Endodermal cell (in vitro differentiated cells): ENCODE measurements at regions not wholly inside any gene's neighbourhood (a gene's known extent, or its start where the extent isn't known, plus 50 kb on each side); places are given as distances from the start of the nearest gene placed in this dataset.
"Not testable (repeated sequence)": the region's sequence is repeated elsewhere in the genome, so short reads cannot be mapped to it uniquely, and the experiment has no call there.

Experiments used
- DNase-seq: peaks from one replicate; pipeline ENCODE4 v3.0.0-alpha.2; 2017
- H3K27ac ChIP-seq: 2 replicates; pipeline ENCODE4 v1.5.1; 2013; ENCODE audit warnings: mild to moderate bottlenecking, low read depth, low read length, moderate library complexity
- H3K27me3 ChIP-seq: 2 replicates; pipeline ENCODE4 v1.6.1; 2013; ENCODE audit warnings: mild to moderate bottlenecking, low read length, moderate library complexity; ENCODE audit not compliant: insufficient read depth, control insufficient read depth, poor library complexity, severe bottlenecking
- H3K36me3 ChIP-seq: 2 replicates; pipeline ENCODE4 v1.7.0; 2013; ENCODE audit warnings: mild to moderate bottlenecking, low read length, moderate library complexity; ENCODE audit not compliant: control insufficient read depth, insufficient read depth
- H3K4me1 ChIP-seq: one replicate; pipeline ENCODE4 v1.7.0; 2013; ENCODE audit warnings: low read length; ENCODE audit not compliant: control insufficient read depth, insufficient read depth
- H3K4me3 ChIP-seq: 2 replicates; pipeline ENCODE4 v1.5.1; 2013; ENCODE audit warnings: mild to moderate bottlenecking, low read length, moderate library complexity
- H3K9ac ChIP-seq: 2 replicates; pipeline ENCODE4 v1.6.1; 2013; ENCODE audit warnings: mild to moderate bottlenecking, low read length, moderate library complexity; ENCODE audit not compliant: poor library complexity, severe bottlenecking; ENCODE audit errors: extremely low read depth
- H3K9me3 ChIP-seq: 2 replicates; pipeline ENCODE4 v1.6.1; 2013; ENCODE audit warnings: mild to moderate bottlenecking, low read length, moderate library complexity; ENCODE audit not compliant: control insufficient read depth
- H3K27ac Mint-ChIP-seq: 2 replicates; pipeline ENCODE4 v1.8.0; 2020; ENCODE audit warnings: mixed read lengths
- H3K27me3 Mint-ChIP-seq: 2 replicates; pipeline ENCODE4 v1.8.0; 2021; ENCODE audit warnings: mild to moderate bottlenecking, mixed read lengths; ENCODE audit not compliant: insufficient read depth
- H3K36me3 Mint-ChIP-seq: 2 replicates; pipeline ENCODE4 v1.8.0; 2020; ENCODE audit warnings: low read depth, mixed read lengths
- H3K4me1 Mint-ChIP-seq: 2 replicates; pipeline ENCODE4 v1.8.0; 2020; ENCODE audit warnings: mixed read lengths
- H3K4me3 Mint-ChIP-seq: 2 replicates; pipeline ENCODE4 v1.8.0; 2020; ENCODE audit warnings: mild to moderate bottlenecking, moderate library complexity, mixed read lengths
- H3K9me3 Mint-ChIP-seq: 2 replicates; pipeline ENCODE4 v1.8.0; 2020; ENCODE audit warnings: mild to moderate bottlenecking, mixed read lengths
- WGBS, 2 experiments: methylation state at CpG; one replicate each; pipeline versions ENCODE4 v1.1.5 to v1.1.7; 2013; ENCODE audit warnings: missing lambda C conversion rate in 2 of 2, mixed read lengths in 1 of 2; ENCODE audit not compliant: insufficient coverage in 1 of 2, insufficient read length in 1 of 2; 5-methylcytosine and 5-hydroxymethylcytosine counted together
- TF ChIP-seq, protein P1 (sequence below): fragments of 200-600 bp; sonication (generic); conservative IDR thresholded peaks from 2 replicates; pipeline ENCODE4 v1.5.0; 2021; ENCODE audit warnings: antibody characterized with exemption, mild to moderate bottlenecking

DNA sequence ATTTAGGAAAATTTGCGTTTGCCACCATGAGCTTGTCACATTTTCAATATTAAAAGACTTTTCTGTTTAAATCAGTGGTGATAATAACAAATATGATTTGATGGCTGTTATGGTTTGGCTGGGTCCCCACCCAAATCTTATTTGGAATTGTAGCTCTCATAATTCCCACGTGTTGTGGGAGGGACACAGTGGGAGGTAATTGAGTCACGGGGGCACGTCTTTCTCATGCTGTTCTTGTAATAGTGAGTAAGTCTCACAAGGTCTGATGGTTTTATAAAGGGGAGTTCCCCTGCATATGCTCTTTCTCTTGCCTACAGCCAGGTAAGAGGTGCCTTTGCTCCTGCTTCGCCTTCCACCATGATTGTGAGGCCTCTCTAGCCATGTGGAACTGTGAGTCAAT is 83.4 kb upstream of the RGPD4 start:
- TF ChIP-seq, protein P1, sequence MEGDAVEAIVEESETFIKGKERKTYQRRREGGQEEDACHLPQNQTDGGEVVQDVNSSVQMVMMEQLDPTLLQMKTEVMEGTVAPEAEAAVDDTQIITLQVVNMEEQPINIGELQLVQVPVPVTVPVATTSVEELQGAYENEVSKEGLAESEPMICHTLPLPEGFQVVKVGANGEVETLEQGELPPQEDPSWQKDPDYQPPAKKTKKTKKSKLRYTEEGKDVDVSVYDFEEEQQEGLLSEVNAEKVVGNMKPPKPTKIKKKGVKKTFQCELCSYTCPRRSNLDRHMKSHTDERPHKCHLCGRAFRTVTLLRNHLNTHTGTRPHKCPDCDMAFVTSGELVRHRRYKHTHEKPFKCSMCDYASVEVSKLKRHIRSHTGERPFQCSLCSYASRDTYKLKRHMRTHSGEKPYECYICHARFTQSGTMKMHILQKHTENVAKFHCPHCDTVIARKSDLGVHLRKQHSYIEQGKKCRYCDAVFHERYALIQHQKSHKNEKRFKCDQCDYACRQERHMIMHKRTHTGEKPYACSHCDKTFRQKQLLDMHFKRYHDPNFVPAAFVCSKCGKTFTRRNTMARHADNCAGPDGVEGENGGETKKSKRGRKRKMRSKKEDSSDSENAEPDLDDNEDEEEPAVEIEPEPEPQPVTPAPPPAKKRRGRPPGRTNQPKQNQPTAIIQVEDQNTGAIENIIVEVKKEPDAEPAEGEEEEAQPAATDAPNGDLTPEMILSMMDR, result no peak
- peaks cover 4% of the 10 kb centered on the region for H3K9me3 Mint-ChIP-seq
- H3K27me3 ChIP-seq, result no peaks in the 10 kb centered on the region

DNA sequence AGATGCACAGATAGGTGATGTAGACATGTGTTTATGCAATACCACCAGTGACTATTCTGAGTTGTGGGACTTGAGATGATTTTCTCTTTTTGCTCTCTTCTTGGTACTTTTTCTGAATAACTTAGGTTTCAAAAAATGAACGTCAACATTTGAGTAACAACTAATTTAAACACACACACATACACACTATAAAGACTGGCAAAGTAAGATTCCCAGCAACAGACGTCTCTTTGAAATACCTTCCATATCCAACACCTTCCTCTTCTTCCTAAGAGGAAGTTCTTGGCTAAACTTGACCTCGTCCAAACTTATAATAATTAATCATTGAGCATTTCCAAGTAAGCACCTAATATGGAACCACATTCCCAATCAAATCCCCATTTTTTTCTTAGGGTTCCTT is 81.6 kb upstream of the RGPD4 start:
- Mint-ChIP-seq H3K4me3 (no peak overlapping the region), H3K9me3 (peaks cover 4% of the 10 kb centered on the region), H3K27ac (no peak overlapping the region), H3K36me3 (peaks cover 2% of the 10 kb centered on the region), H3K27me3 (no peaks in the 10 kb centered on the region), H3K4me1 (peaks cover 10% of the 10 kb centered on the region)
- Histone ChIP-seq H3K4me3 (no peak overlapping the region), H3K4me1 (peaks cover 1% of the 10 kb centered on the region), H3K36me3 (no peaks in the 10 kb centered on the region), H3K27ac (no peak overlapping the region), H3K9ac (no peak overlapping the region), H3K9me3 (no peaks in the 10 kb centered on the region), H3K27me3 (no peaks in the 10 kb centered on the region)
- 89 to 95% methylated on average over 2 to 3 of the region's 3 CpGs for WGBS, 2 experiments
- TF ChIP-seq, protein P1, result no peak
- DNase-seq, result no peak

More for the DNA sequence above, 83.4 kb upstream of the RGPD4 start:
- Histone ChIP-seq H3K9ac (no peak overlapping the region), H3K27ac (no peak overlapping the region), H3K9me3 (no peaks in the 10 kb centered on the region), H3K4me1 (no peaks in the 10 kb centered on the region), H3K4me3 (no peak overlapping the region), H3K36me3 (no peaks in the 10 kb centered on the region)
- WGBS, 2 experiments, result 76 to 80% methylated on average over 3 to 5 of the region's 5 CpGs
- no peaks in the 10 kb centered on the region for H3K27me3 Mint-ChIP-seq
- DNase-seq, result no peak
- peaks cover 2% of the 10 kb centered on the region for H3K36me3 Mint-ChIP-seq
- no peak overlapping the region for H3K4me3 Mint-ChIP-seq
- no peaks in the 10 kb centered on the region for H3K4me1 Mint-ChIP-seq
- no peak overlapping the region for H3K27ac Mint-ChIP-seq

- not testable (repeated sequence) for H3K4me3 Mint-ChIP-seq, H3K27ac ChIP-seq
Measured at GRCh38 chr2:107746552-107747198, 80.0 kb upstream of the RGPD4 start.

GRCh38 chr2:107747199-107747963 is 79.3 kb upstream of the RGPD4 start:
- not testable (repeated sequence) for H3K27ac Mint-ChIP-seq, H3K9me3 ChIP-seq, H3K4me1 ChIP-seq, H3K36me3 ChIP-seq, H3K27me3 Mint-ChIP-seq, H3K9me3 Mint-ChIP-seq, H3K27me3 ChIP-seq, DNase-seq, H3K4me3 Mint-ChIP-seq, H3K9ac ChIP-seq, H3K27ac ChIP-seq, H3K4me3 ChIP-seq, H3K36me3 Mint-ChIP-seq
- 94 to 100% methylated on average over 5 to 37 of the region's 51 CpGs for WGBS, 2 experiments
- H3K4me1 Mint-ChIP-seq, result peaks cover 12% of the 10 kb centered on the region

More at GRCh38 chr2:107746552-107747198, 80.0 kb upstream of the RGPD4 start:
- H3K36me3 Mint-ChIP-seq, H3K4me1 ChIP-seq, DNase-seq, H3K36me3 ChIP-seq, H3K27ac Mint-ChIP-seq, H3K9me3 ChIP-seq, H3K27me3 ChIP-seq, H3K4me3 ChIP-seq, H3K9ac ChIP-seq, H3K9me3 Mint-ChIP-seq, H3K27me3 Mint-ChIP-seq: not testable (repeated sequence)
- H3K4me1 Mint-ChIP-seq, result peaks cover 12% of the 10 kb centered on the region
- 91 to 97% methylated on average over 6 to 13 of the region's 13 CpGs for WGBS, 2 experiments
